HCT116 (cell line): ENCODE measurements at regions not wholly inside any gene's neighbourhood (a gene's known extent, or its start where the extent isn't known, plus 50 kb on each side); places are given as distances from the start of the nearest gene placed in this dataset.
"Not testable (repeated sequence)": the region's sequence is repeated elsewhere in the genome, so short reads cannot be mapped to it uniquely, and the experiment has no call there.

ENCODE experiments used
- ATAC-seq: fragments of 200-7000 bp; cut with Tn5 transposase; 2 replicates; pipeline ENCODE4 v1.9.1; 2020; ENCODE audit warnings: mild to moderate bottlenecking, moderate library complexity
- BruUV-seq: library from RNA; stranded (reverse); fragments of 400-500 nt; replicated peaks from 2 replicates; lab custom pipeline; 2021; lab: Mats Ljungman, UMichigan
- CTCF ChIA-PET: fragments of 300-600 bp; sonication (Branson Sonifier 250); formaldehyde crosslinking; loops from one replicate; lab custom pipeline; 2021; ENCODE audit warnings: antibody characterized with exemption; lab: Charles Lee
- POLR2A ChIA-PET: fragments of 300-600, 350-600 bp; sonication (Branson Sonifier 250); formaldehyde crosslinking; loops from one replicate; lab custom pipeline; 2021; ENCODE audit warnings: antibody characterized with exemption; lab: Charles Lee
- RAD21 ChIA-PET, 2 experiments: fragments of 300-600 bp; sonication (Branson Sonifier 250); formaldehyde crosslinking; loops; one replicate each; lab custom pipeline; 2023; ENCODE audit warnings: low total read pairs in 2 of 2; ENCODE audit not compliant: uncharacterized antibody in 2 of 2, unreplicated experiment in 2 of 2, low non-redundant PET in 1 of 2; lab: Charles Lee
- DNase-seq: peaks from one replicate; pipeline ENCODE4 v3.0.0-alpha.2; 2010; ENCODE audit warnings: low read depth, low spot score
- H2AFZ ChIP-seq: fragments of 200-600 bp; shearing (Covaris generic), sonication (generic); 2 replicates; pipeline ENCODE4 v1.6.1; 2017; ENCODE audit warnings: low read depth, mixed run types, mixed read lengths, antibody characterized with exemption, low read length; ENCODE audit not compliant: poor library complexity, severe bottlenecking
- H3K27ac ChIP-seq: 2 replicates; pipeline ENCODE4 v1.5.1; 2012; ENCODE audit warnings: low read depth, low read length
- H3K27me3 ChIP-seq: fragments of 200-600 bp; sonication (generic); 2 replicates; pipeline ENCODE4 v1.6.1; 2016; ENCODE audit warnings: mixed run types, low read length, mixed read lengths; ENCODE audit not compliant: insufficient read depth
- H3K36me3 ChIP-seq, 2 experiments: fragments of 200-500 bp in 1 of 2; fragments of 200-600 bp in 1 of 2; sonication (Bioruptor generic) in 1 of 2; sonication (generic) in 1 of 2; 2 replicates each; pipeline versions ENCODE4 v1.5.1 to v1.6.1; 2014 to 2016; ENCODE audit warnings: low read length in 2 of 2, inconsistent platforms in 1 of 2, mixed read lengths in 1 of 2, mixed run types in 1 of 2; ENCODE audit not compliant: insufficient read depth in 2 of 2, control insufficient read depth in 1 of 2
- H3K4me1 ChIP-seq, 2 experiments: fragments of 200-600 bp in 1 of 2; sonication (generic) in 1 of 2; 2 replicates each; pipeline versions ENCODE4 v1.5.1 to v1.6.1; 2012 to 2017; ENCODE audit warnings: low read length in 2 of 2, inconsistent platforms in 1 of 2, mild to moderate bottlenecking in 1 of 2, mixed read lengths in 1 of 2, mixed run types in 1 of 2, moderate library complexity in 1 of 2; ENCODE audit not compliant: insufficient read depth in 2 of 2, control insufficient read depth in 1 of 2
- H3K4me2 ChIP-seq: fragments of 200-600 bp; sonication (generic); 2 replicates; pipeline ENCODE4 v1.6.1; 2017; ENCODE audit warnings: mixed run types, low read length, mixed read lengths
- H3K4me3 ChIP-seq, 2 experiments: fragments of 200-600 bp in 1 of 2; sonication (generic) in 1 of 2; replicated peaks in 1 of 2; 2 replicates each; pipeline ENCODE4 v1.5.1; 2011 to 2016; ENCODE audit warnings: low read length in 2 of 2, control low read depth in 1 of 2, low read depth in 1 of 2, mild to moderate bottlenecking in 1 of 2, mixed read lengths in 1 of 2, mixed run types in 1 of 2
- H3K79me2 ChIP-seq: fragments of 200-600 bp; sonication (generic); 2 replicates; pipeline ENCODE4 v1.6.1; 2017; ENCODE audit warnings: mild to moderate bottlenecking, mixed run types, low read length, moderate library complexity, mixed read lengths; ENCODE audit not compliant: insufficient read depth
- H3K9ac ChIP-seq: fragments of 200-600 bp; sonication (generic); 2 replicates; pipeline ENCODE4 v1.6.1; 2016; ENCODE audit warnings: low read length, mixed read lengths
- H3K9me2 ChIP-seq: fragments of 200-600 bp; sonication (generic), shearing (Covaris generic); 2 replicates; pipeline ENCODE4 v1.6.1; 2017; ENCODE audit warnings: mixed run types, mild to moderate bottlenecking, moderate library complexity; ENCODE audit not compliant: insufficient read depth
- H3K9me3 ChIP-seq, 2 experiments: fragments of 200-500 bp in 1 of 2; fragments of 200-600 bp in 1 of 2; sonication (Bioruptor generic) in 1 of 2; sonication (generic) in 1 of 2; 2 replicates each; pipeline ENCODE4 v1.6.1; 2014 to 2017; ENCODE audit warnings: low read length in 2 of 2, mixed read lengths in 2 of 2, inconsistent platforms in 1 of 2, low read depth in 1 of 2, mild to moderate bottlenecking in 1 of 2, mixed run types in 1 of 2, moderate library complexity in 1 of 2; ENCODE audit not compliant: control insufficient read depth in 1 of 2, insufficient read depth in 1 of 2
- H4K20me1 ChIP-seq: fragments of 200-600 bp; sonication (generic), shearing (Covaris generic); 2 replicates; pipeline ENCODE4 v1.6.1; 2017; ENCODE audit warnings: mixed run types, mild to moderate bottlenecking, moderate library complexity; ENCODE audit not compliant: insufficient read depth
- CBX3 ChIP-seq: IDR thresholded peaks from 2 replicates; pipeline ENCODE4 v1.6.1; 2012; ENCODE audit warnings: low read depth
- EGR1 ChIP-seq: IDR thresholded peaks from 2 replicates; pipeline ENCODE4 v1.6.1; 2012; ENCODE audit warnings: low read depth
- ELF1 ChIP-seq: IDR thresholded peaks from 2 replicates; pipeline ENCODE4 v1.6.1; 2012; ENCODE audit warnings: low read depth, borderline replicate concordance
- EZH2 ChIP-seq: fragments of 200-600 bp; sonication (generic); IDR thresholded peaks from 2 replicates; pipeline ENCODE4 v1.6.1; 2017; ENCODE audit warnings: antibody characterized with exemption, mixed run types
- EZH2phosphoT487 ChIP-seq: fragments of 200-600 bp; IDR thresholded peaks from 2 replicates; pipeline ENCODE4 v1.6.1; 2018; ENCODE audit warnings: antibody characterized with exemption, borderline replicate concordance
- FOSL1 ChIP-seq: IDR thresholded peaks from 2 replicates; pipeline ENCODE4 v1.6.1; 2012; ENCODE audit warnings: low read depth
- JUND ChIP-seq: IDR thresholded peaks from 2 replicates; pipeline ENCODE4 v1.6.1; 2012
- POLR2A ChIP-seq: IDR thresholded peaks from 2 replicates; pipeline ENCODE4 v1.7.0; 2011; ENCODE audit warnings: borderline replicate concordance; ENCODE audit not compliant: insufficient read depth, insufficient read length; ENCODE audit errors: extremely low read depth
- RAD21 ChIP-seq: IDR thresholded peaks from 2 replicates; pipeline ENCODE4 v1.6.1; 2012; ENCODE audit warnings: low read depth, mild to moderate bottlenecking
- SIN3A ChIP-seq: IDR thresholded peaks from 2 replicates; pipeline ENCODE4 v1.6.1; 2012; ENCODE audit warnings: low read depth
- SP1 ChIP-seq: IDR thresholded peaks from 2 replicates; pipeline ENCODE4 v1.6.1; 2012; ENCODE audit warnings: low read depth
- SRF ChIP-seq: IDR thresholded peaks from 2 replicates; pipeline ENCODE4 v1.6.1; 2012; ENCODE audit warnings: low read depth
- TCF7L2 ChIP-seq: IDR thresholded peaks from 2 replicates; pipeline ENCODE4 v1.7.0; 2011; ENCODE audit warnings: borderline replicate concordance, inconsistent platforms; ENCODE audit not compliant: insufficient read depth, insufficient read length; ENCODE audit errors: extremely low read depth
- ZFX ChIP-seq: fragments of 450-650 bp; IDR thresholded peaks from 2 replicates; pipeline ENCODE4 v1.6.1; 2017
- ZNF274 ChIP-seq: fragments of 200-500 bp; sonication (Bioruptor generic); IDR thresholded peaks from 2 replicates; pipeline ENCODE4 v1.6.1; 2014; ENCODE audit warnings: mild to moderate bottlenecking, low read depth, low read length, inconsistent platforms
- intact Hi-C: fragments of 100-400 bp; cut with micrococcal nuclease; formaldehyde crosslinking; loops from 2 replicates; pipeline ENCODE4 v1.10.0; 2022
- TF ChIP-seq, protein P1 (sequence below): IDR thresholded peaks from 2 replicates; pipeline ENCODE4 v1.6.1; 2012
- TF ChIP-seq, protein P2 (sequence below), 3 experiments: fragments of 200-600 bp in 1 of 3; sonication (generic) in 1 of 3; IDR thresholded peaks in 2 of 3; conservative IDR thresholded peaks in 1 of 3; 2 replicates each; pipeline ENCODE4 v1.5.1; 2012 to 2017; ENCODE audit warnings: low read depth in 2 of 3, low read length in 2 of 3, antibody characterized with exemption in 1 of 3, borderline replicate concordance in 1 of 3, control low read depth in 1 of 3, mild to moderate bottlenecking in 1 of 3, mixed read lengths in 1 of 3, mixed run types in 1 of 3, moderate library complexity in 1 of 3; ENCODE audit not compliant: insufficient read depth in 1 of 3

- H3K4me2 ChIP-seq, H3K79me2 ChIP-seq, H3K27ac ChIP-seq, DNase-seq, ATAC-seq, CTCF ChIA-PET, H3K36me3 ChIP-seq, BruUV-seq, H3K4me3 ChIP-seq, H3K9ac ChIP-seq, H3K27me3 ChIP-seq, H3K4me1 ChIP-seq, intact Hi-C loops, H3K9me3 ChIP-seq, H2AFZ ChIP-seq, H4K20me1 ChIP-seq, RAD21 ChIA-PET, H3K9me2 ChIP-seq, POLR2A ChIA-PET: not testable (repeated sequence)
Observed at GRCh38 chr1:148324465-148324864, 158.6 kb downstream of the PPIAL4G start.

DNA sequence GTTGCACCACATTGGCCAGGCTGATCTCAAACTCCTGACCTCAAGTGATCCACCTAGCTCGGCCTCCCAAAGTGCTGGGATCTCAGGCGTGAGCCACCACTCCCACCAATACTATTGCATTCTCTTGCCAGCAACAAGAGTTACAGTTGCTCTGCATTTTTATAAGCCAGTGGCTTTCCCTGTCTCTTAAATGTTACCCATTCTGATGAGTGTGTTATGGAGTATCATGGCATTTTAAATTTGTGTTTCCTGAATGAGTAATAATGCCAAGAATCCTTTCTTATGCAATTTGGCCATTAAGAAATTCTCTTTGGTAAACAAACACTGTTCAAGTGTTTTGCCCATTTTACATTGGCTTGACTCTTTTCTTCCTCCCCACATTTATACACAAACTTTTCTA lies 163.0 kb downstream of the PPIAL4G start:
- H3K9me2 ChIP-seq, H3K27ac ChIP-seq, POLR2A ChIA-PET, CTCF ChIA-PET, BruUV-seq, RAD21 ChIA-PET, intact Hi-C loops, H3K9ac ChIP-seq, ATAC-seq, H3K4me2 ChIP-seq, H3K79me2 ChIP-seq, DNase-seq, H3K9me3 ChIP-seq, H3K36me3 ChIP-seq, H2AFZ ChIP-seq, H4K20me1 ChIP-seq, H3K27me3 ChIP-seq, H3K4me3 ChIP-seq, H3K4me1 ChIP-seq: not testable (repeated sequence)

DNA sequence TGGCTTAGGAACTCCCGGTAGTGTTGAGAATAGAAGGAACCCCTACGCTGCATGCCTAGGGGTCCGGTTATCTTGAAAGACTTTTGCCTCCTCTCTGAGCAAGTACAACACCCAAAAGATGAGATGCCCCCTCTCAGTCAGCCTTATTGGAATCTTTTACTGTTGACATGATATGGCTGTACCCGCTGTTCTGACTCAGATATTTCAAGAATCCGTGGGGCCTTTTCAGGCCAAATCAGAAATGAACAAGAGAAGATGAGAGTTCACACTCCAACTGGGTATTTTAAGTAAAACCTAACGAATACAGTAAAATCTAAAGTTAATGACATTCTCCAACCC lies 164.2 kb downstream of the PPIAL4G start:
- H3K9ac ChIP-seq: no peak overlapping the region
- TF ChIP-seq EZH2 (no peak), CBX3 (no peak), RAD21 (no peak), POLR2A (no peak), EGR1 (no peak), FOSL1 (no peak), TCF7L2 (no peak), JUND (no peak), ZNF274 (no peak), ELF1 (no peak), ZFX (no peak), EZH2phosphoT487 (no peak), SRF (no peak), SIN3A (no peak), SP1 (no peak)
- TF ChIP-seq, protein P1, sequence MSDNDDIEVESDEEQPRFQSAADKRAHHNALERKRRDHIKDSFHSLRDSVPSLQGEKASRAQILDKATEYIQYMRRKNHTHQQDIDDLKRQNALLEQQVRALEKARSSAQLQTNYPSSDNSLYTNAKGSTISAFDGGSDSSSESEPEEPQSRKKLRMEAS: no peak
- TF ChIP-seq, protein P2, sequence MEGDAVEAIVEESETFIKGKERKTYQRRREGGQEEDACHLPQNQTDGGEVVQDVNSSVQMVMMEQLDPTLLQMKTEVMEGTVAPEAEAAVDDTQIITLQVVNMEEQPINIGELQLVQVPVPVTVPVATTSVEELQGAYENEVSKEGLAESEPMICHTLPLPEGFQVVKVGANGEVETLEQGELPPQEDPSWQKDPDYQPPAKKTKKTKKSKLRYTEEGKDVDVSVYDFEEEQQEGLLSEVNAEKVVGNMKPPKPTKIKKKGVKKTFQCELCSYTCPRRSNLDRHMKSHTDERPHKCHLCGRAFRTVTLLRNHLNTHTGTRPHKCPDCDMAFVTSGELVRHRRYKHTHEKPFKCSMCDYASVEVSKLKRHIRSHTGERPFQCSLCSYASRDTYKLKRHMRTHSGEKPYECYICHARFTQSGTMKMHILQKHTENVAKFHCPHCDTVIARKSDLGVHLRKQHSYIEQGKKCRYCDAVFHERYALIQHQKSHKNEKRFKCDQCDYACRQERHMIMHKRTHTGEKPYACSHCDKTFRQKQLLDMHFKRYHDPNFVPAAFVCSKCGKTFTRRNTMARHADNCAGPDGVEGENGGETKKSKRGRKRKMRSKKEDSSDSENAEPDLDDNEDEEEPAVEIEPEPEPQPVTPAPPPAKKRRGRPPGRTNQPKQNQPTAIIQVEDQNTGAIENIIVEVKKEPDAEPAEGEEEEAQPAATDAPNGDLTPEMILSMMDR (IDR thresholded peaks at IDR 0.05 in 2 of 3, conservative IDR thresholded peaks at IDR 0.05 in 1 of 3; ENCODE audit: borderline replicate concordance in 1 of 3, insufficient read depth in 1 of 3, low read depth in 2 of 3, low read length in 2 of 3): no peak
- TF ChIP-seq, all 23 proteins: peak for 0
- POLR2A ChIA-PET: no interaction called here

More for the DNA sequence above, 164.2 kb downstream of the PPIAL4G start:
- intact Hi-C loops: no loop called here
- DNase-seq: no peak
- Histone ChIP-seq H3K27me3 (no peaks in the 10 kb centered on the region), H3K4me1 (no peaks in the 10 kb centered on the region), H3K9me2 (no peaks in the 10 kb centered on the region), H2AFZ (no peak overlapping the region), H3K4me2 (no peak overlapping the region), H3K27ac (no peak overlapping the region), H3K4me3 (no peak overlapping the region), H4K20me1 (no peaks in the 10 kb centered on the region), H3K79me2 (no peaks in the 10 kb centered on the region), H3K9me3 (no peaks in the 10 kb centered on the region), H3K36me3 (no peaks in the 10 kb centered on the region)
- CTCF ChIA-PET: no interaction called here
- no peak for ATAC-seq
- no TSS peak for BruUV-seq
- RAD21 ChIA-PET: no interaction called here
